Colonic mucosa (tissue), 4 donors: ENCODE measurements at regions not wholly inside any gene's neighbourhood (a gene's known extent, or its start where the extent isn't known, plus 50 kb on each side); places are given as distances from the start of the nearest gene placed in this dataset.

Experiments used
- DNase-seq: peaks from one replicate; pipeline ENCODE4 v3.0.0-alpha.2; 2020
- H3K27ac ChIP-seq: fragments of 200-600 bp; one replicate; pipeline ENCODE4 v1.8.0; 2021
- H3K27me3 ChIP-seq: fragments of 200-600 bp; one replicate; pipeline ENCODE4 v1.8.0; 2021
- H3K36me3 ChIP-seq: fragments of 200-600 bp; one replicate; pipeline ENCODE4 v1.8.0; 2021
- H3K4me1 ChIP-seq: fragments of 200-600 bp; one replicate; pipeline ENCODE4 v1.8.0; 2021; ENCODE audit warnings: mild to moderate bottlenecking
- H3K4me3 ChIP-seq: fragments of 200-600 bp; one replicate; pipeline ENCODE4 v1.8.0; 2021
- H3K9ac ChIP-seq, 2 donors: one replicate each; pipeline ENCODE4 v1.7.0; 2013; ENCODE audit warnings: control low read depth in 2 of 2, low read depth in 2 of 2, low read length in 2 of 2
- H3K9me3 ChIP-seq: fragments of 200-600 bp; one replicate; pipeline ENCODE4 v1.8.0; 2021
- CTCF ChIP-seq: fragments of 200-600 bp; IDR thresholded peaks from one replicate; pipeline ENCODE4 v1.8.0; 2022; ENCODE audit warnings: antibody characterized with exemption, mild to moderate bottlenecking
- intact Hi-C: fragments of 100-400 bp; cut with DNase I; formaldehyde crosslinking; loops from one replicate; pipeline ENCODE4 v1.14.1; 2022
- donor health status: healthy.
- donor health status: DM: no; HTN: no; CAD: no.
- donor health status: DM: no; HTN: no; CAD: no.

GRCh38 chr9:38298503-38298902 lies 94.0 kb upstream of the ALDH1B1 start:
- Histone ChIP-seq H3K4me1 (no peaks in the 10 kb centered on the region), H3K36me3 (no peaks in the 10 kb centered on the region), H3K27me3 (no peaks in the 10 kb centered on the region), H3K27ac (no peak overlapping the region), H3K9ac (no peak overlapping the region), H3K9me3 (no peaks in the 10 kb centered on the region), H3K4me3 (no peak overlapping the region)
- intact Hi-C loops = no loop called here
- no peak for DNase-seq
- TF ChIP-seq CTCF = no peak

- H3K9me3 ChIP-seq = no peaks in the 10 kb centered on the region
- H3K27ac ChIP-seq = no peak overlapping the region
- intact Hi-C loops = no loop called here
- H3K9ac ChIP-seq = no peak overlapping the region
- DNase-seq = no peak
- H3K4me1 ChIP-seq = no peaks in the 10 kb centered on the region
- H3K36me3 ChIP-seq = no peaks in the 10 kb centered on the region
- no peak for TF ChIP-seq CTCF
- H3K27me3 ChIP-seq = no peaks in the 10 kb centered on the region
- H3K4me3 ChIP-seq = no peak overlapping the region
Measured at GRCh38 chr9:38296807-38297206, 95.7 kb upstream of the ALDH1B1 start.

GRCh38 chr9:38295764-38296163 lies 96.7 kb upstream of the ALDH1B1 start:
- Histone ChIP-seq H3K9ac (no peak overlapping the region), H3K9me3 (no peaks in the 10 kb centered on the region), H3K27ac (no peak overlapping the region), H3K27me3 (no peaks in the 10 kb centered on the region), H3K4me1 (no peaks in the 10 kb centered on the region), H3K36me3 (no peaks in the 10 kb centered on the region), H3K4me3 (no peak overlapping the region)
- TF ChIP-seq CTCF = no peak
- no peak for DNase-seq
- intact Hi-C loops = no loop called here

GRCh38 chr9:38294220-38294960 lies 98.1 kb upstream of the ALDH1B1 start:
- no peak for TF ChIP-seq CTCF
- Histone ChIP-seq H3K9ac (no peak overlapping the region), H3K4me3 (no peak overlapping the region), H3K27me3 (no peaks in the 10 kb centered on the region), H3K9me3 (no peaks in the 10 kb centered on the region), H3K27ac (no peak overlapping the region), H3K4me1 (no peaks in the 10 kb centered on the region), H3K36me3 (no peaks in the 10 kb centered on the region)
- intact Hi-C loops = no loop called here
- no peak for DNase-seq

- H3K4me1 ChIP-seq = no peaks in the 10 kb centered on the region
- no peaks in the 10 kb centered on the region for H3K36me3 ChIP-seq
- H3K27ac ChIP-seq = no peak overlapping the region
- DNase-seq = no peak
- intact Hi-C loops = no loop called here
- H3K4me3 ChIP-seq = no peak overlapping the region
- H3K27me3 ChIP-seq = no peaks in the 10 kb centered on the region
- no peak for TF ChIP-seq CTCF
- no peak overlapping the region for H3K9ac ChIP-seq
- no peaks in the 10 kb centered on the region for H3K9me3 ChIP-seq
Measured at GRCh38 chr9:38293022-38293421, 99.5 kb upstream of the ALDH1B1 start.
